AG10803 (cell line): ENCODE measurements at regions not wholly inside any gene's neighbourhood (a gene's known extent, or its start where the extent isn't known, plus 50 kb on each side); places are given as distances from the start of the nearest gene placed in this dataset.

ENCODE experiments used
- DNase-seq: peaks from one replicate; pipeline ENCODE4 v3.0.0; 2010; ENCODE audit warnings: low read depth
- H3K4me3 ChIP-seq: 2 replicates; pipeline ENCODE4 v1.5.1; 2011; ENCODE audit warnings: mild to moderate bottlenecking, low read length, control low read depth
- CTCF ChIP-seq: conservative IDR thresholded peaks from 2 replicates; pipeline ENCODE4 v1.5.1; 2011; ENCODE audit warnings: mild to moderate bottlenecking, low read length, control low read depth, inconsistent platforms

GRCh38 chr3:148531836-148532235 is 165.9 kb upstream of the AGTR1 start:
- no peak for TF ChIP-seq CTCF
- DNase-seq = no peak

GRCh38 chr3:148532326-148532725 is 165.4 kb upstream of the AGTR1 start:
- no peak overlapping the region for H3K4me3 ChIP-seq
- TF ChIP-seq CTCF = no peak
- no peak for DNase-seq

More at GRCh38 chr3:148531836-148532235, 165.9 kb upstream of the AGTR1 start:
- H3K4me3 ChIP-seq = no peak overlapping the region

- no peak for DNase-seq
- TF ChIP-seq CTCF = no peak
- no peak overlapping the region for H3K4me3 ChIP-seq
Measured at GRCh38 chr3:148532774-148533173, 164.9 kb upstream of the AGTR1 start.

GRCh38 chr3:148534089-148534988 is 163.4 kb upstream of the AGTR1 start:
- no peak for DNase-seq
- TF ChIP-seq CTCF = no peak
- H3K4me3 ChIP-seq = no peak overlapping the region

GRCh38 chr3:148535001-148535400 is 162.7 kb upstream of the AGTR1 start:
- no peak overlapping the region for H3K4me3 ChIP-seq
- no peak for DNase-seq
- no peak for TF ChIP-seq CTCF

GRCh38 chr3:148540266-148540665 is 157.4 kb upstream of the AGTR1 start:
- no peak for TF ChIP-seq CTCF
- H3K4me3 ChIP-seq = no peak overlapping the region
- no peak for DNase-seq

- no peak for DNase-seq
- no peak overlapping the region for H3K4me3 ChIP-seq
- no peak for TF ChIP-seq CTCF
Measured at GRCh38 chr3:148540851-148541250, 156.9 kb upstream of the AGTR1 start.
